Pons (tissue), 1 donor: ENCODE measurements at regions not wholly inside any gene's neighbourhood (a gene's known extent, or its start where the extent isn't known, plus 50 kb on each side); places are given as distances from the start of the nearest gene placed in this dataset.
"Not testable (repeated sequence)": the region's sequence is repeated elsewhere in the genome, so short reads cannot be mapped to it uniquely, and the experiment has no call there.

ENCODE experiments used
- DNase-seq: peaks from one replicate; pipeline ENCODE4 v3.0.0-alpha.2; 2016; ENCODE audit warnings: low spot score

DNA sequence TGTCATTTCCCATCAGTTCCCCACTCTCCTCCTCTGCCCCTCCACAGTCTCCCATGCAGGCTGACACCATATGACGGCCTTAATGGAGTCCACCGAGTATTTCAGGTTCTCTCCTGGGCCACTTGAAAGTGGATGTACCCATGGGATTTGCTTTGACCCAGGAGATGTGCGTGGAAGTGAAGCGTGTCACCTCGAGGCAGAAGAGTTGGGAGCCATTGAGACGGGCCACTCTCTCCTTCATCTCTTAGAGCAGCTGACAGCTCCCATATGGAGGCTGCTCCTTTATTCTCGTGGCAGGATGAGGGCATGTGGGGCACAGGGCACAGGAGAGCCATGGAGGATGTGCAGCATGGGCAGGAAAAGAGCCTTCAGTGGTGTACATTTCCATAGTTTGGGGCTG lies 144.7 kb upstream of the CRYM start:
- not testable (repeated sequence) for DNase-seq

DNA sequence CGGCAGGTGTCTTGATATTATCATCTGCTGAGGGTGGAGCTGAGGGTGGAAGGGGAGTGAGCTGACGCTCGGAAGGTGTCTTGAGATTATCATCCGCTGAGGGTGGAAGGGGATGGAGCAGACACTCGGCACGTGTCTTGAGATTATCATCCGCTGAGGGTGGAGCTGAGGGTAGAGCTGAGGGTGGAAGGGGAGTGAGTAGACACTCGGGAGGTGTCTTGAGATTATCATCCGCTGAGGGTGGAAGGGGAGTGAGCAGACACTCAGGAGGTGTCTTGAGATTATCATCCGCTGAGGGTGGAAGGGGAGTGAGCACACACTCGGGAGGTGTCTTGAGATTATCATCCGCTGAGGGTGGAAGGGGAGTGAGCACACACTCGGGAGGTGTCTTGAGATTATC lies 126.6 kb upstream of the CRYM start:
- not testable (repeated sequence) for DNase-seq

DNA sequence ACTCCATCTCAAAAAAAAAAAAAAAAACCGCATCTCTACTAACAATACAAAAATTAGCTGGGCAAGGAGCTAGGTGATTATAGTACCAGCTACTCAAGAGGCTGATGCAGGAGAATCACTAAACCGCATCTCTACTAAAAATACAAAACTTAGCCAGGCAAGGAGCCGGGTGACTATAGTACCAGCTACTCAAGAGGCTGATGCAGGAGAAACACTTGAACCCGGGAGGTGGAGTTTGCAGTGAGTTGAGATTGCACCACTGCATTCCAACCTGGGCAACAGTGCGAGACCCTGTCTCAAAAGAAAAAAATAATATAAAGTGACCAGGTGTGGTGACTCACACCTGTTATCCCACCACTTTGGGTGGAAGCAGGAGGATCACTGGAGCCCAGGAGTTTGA lies 119.8 kb upstream of the CRYM start:
- not testable (repeated sequence) for DNase-seq

DNA sequence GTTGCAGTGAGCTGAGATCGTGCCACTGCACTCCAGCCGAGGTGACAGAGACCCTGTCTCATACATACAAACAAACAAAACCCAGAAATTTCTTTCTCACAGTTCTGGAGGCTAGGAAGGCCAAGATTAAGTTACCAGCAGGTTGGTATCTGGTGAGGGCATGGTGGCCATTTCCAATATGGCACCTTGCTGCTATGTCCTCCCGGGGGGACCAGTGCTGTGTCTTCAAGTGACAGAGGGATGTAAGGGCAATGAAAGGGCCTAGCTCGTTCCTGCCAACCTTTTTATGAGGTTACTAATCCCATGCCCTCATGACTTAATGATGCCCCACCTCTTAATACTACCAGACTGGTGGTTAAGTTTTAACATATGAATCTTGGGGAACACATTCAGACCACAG lies 118.5 kb upstream of the CRYM start:
- DNase-seq = not testable (repeated sequence)

DNA sequence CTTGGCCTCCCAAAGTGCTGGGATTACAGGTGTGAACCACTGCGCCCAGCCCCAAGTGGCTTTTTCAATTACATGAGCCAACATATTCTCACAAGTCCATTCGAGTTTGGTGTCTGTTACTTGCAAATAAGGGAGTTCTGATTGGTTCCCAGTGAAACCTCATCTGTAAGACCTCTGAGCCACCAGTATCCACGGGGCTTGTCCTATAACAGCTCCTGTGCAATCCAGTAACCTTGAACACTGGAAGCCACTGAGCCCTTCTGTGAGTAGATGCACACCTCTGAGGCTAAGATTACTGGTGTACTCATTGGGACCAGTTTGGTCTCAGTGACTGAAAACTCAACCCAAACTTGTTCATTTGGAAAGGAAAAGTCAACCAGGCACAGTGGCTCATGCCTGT lies 112.5 kb upstream of the CRYM start:
- DNase-seq = not testable (repeated sequence)

DNA sequence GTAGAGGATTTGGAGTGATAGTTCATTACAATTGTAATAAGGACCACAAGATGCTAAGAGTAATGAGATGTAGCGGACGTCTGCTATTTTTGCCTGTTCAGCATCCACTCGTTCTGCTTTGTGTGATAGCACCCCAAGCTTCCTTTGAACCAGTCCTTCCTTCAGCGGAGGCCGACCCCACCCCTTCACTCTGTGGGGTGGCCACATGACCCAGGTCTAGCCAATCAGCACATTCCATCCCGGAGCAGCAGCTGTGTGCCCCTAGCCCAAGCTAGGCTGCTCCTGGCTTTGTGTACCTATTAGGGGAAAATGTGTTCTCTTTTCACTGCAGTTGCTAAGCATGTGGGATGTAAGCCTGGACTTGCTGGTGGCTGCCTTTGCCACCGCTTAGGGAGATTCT lies 111.8 kb upstream of the CRYM start:
- not testable (repeated sequence) for DNase-seq

DNA sequence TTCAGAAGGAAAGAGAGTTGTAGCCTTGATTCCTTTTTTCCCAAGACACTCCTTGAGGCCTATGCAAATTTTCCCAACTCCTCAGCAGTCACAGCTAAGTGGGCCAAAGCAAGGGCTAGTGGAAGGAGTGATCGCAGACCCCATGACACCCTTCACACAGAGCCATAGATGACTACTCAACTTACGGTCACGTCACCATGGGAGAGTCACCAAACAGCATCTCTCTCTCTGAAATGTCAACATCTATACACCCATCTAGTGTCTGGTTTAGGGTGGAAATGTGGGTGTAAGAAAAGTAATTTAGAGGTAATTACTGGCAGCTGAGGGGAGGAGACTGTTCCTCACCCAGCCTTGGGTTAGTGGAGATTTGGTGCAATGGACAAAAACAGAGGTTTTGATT lies 109.7 kb upstream of the CRYM start:
- not testable (repeated sequence) for DNase-seq

DNA sequence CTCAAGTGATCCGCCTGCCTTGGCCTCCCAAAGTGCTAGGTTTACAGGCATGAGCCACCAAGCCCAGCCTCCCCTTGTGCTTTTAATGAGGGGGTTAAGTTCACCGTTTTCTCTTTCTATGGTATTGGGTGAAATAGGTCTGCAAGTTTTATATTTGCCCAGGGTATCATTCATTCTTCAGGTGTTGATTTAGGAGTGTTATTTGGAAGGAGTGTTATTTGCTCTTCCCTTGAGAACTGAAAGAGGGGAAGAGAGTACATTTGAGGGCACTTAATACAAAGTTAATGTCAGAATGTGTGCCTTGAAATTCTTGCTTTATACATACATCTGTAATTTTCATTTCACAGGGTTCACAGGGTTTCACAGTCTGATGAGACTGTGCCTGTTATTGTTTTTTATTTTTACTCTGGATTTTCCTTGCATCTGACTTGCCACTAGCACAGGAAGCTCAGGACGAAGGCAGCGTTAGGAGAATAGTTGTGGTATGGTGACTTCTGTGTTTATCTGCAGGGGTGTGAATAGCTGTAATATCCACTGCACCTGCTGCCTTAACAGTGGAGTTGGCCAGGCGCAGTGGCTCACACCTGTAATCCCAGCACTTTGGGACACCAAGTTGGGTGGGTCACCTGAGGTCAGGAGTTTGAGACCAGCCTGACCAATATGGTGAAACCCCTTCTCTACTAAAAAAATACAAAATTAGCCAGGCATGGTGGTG lies 108.3 kb upstream of the CRYM start:
- not testable (repeated sequence) for DNase-seq

DNA sequence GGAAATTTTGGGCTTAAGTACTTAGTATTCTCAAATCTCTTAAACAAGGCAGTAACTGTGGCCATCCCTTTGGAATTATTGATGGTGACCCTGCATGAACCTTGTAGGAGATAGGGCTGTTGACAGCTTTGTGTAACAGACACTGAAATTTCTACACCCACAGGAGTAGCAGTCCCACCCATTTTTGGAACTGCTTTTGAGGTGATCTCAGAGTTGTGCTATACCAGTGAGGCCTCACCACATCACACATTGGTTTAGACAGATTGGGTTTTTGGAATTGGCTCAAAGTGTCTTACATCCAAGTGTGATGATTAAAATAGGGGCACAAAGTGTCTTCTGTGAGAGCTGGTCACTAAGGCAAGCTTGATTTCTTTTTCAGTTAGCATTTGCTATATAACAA lies 105.6 kb upstream of the CRYM start:
- not testable (repeated sequence) for DNase-seq

DNA sequence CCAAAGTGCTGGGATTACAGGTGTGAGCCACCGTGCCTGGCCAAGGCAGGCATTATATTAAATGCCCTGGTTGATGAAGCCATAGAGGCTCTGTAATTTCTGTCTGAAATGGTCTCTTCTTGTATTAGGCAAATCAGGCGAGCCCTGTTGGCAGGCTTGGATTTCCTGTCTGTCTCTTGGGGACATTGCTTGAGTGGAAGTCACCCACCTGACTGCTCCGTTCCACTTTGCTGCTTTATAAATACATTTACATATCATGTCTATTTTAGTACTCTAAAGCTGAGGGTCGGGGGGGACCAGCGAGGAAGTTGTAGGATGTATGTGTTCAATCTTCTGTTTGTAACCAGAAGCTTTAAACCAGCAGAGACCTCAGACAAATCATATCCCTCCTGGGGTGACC lies 101.6 kb upstream of the CRYM start:
- not testable (repeated sequence) for DNase-seq

DNA sequence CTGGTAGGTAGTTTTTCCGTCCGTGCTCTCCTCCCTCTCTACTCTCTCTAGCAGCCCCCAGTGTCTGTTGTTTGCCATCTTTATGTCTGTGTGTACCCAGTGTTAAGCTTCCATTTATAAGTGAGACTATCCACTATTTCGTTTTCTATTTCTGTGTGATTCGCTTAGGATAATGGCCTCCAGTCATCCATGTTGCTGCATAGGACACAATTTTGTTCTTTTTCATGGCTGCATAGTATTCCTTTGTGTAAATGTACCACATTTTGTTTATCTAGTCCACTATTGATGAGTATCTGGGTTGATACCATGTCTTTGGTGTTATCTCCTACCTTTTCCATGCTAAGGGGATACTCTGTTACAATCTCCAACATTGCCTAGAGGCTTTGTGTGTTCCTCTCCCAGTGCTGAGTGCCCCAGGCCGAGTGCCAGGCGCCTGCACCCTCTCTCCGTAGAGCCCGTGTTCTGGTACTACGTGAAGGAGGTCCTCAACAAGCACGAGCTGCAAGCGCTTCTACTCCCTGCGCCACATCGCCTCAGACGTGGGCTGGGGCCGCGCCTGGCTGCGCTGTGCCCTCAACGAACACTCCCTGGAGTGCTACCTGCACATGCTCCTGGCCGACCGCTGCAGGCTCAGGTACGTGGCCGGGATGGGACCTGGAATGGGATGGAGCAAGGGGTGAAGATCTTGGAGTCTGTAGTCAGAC lies 98.3 kb upstream of the CRYM start:
- DNase-seq = not testable (repeated sequence)

DNA sequence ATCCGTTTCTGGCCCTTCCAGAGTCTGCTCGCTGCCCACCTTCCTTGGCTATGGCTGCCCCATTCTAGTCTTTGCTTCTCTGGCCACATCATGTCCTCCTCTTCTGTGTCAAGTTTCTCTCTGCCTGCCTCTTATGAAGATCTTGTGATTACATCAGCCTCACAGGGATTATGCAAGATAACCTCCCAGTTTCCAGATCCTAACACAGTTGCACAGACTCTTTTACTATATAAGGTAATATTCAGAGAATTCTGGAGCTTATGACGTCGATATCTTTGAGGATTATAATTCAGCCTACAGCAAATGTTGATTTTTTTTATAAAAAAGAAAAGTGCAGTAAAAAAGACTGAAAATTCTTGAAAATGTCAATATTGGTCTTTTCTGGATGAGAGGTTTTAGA lies 97.2 kb upstream of the CRYM start:
- not testable (repeated sequence) for DNase-seq

DNA sequence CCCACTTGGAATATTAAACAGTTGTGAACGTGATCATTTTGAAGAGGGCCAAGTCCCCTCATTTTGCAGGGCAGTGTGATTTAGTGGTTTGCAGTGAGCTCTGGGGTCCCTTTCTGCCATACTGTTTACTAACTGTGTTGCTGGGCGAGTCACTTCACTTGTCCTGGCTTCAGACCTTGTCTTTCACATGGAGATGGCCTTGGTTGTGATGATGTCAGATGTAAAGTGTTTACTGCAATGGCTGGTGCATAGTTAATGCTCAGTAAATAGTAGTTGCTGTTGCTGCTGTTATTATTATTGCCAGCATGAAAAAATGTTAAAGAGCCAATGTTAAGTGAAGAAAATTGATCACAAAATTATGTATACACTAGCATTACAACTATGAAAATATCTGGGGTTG lies 95.4 kb upstream of the CRYM start:
- DNase-seq = not testable (repeated sequence)

DNA sequence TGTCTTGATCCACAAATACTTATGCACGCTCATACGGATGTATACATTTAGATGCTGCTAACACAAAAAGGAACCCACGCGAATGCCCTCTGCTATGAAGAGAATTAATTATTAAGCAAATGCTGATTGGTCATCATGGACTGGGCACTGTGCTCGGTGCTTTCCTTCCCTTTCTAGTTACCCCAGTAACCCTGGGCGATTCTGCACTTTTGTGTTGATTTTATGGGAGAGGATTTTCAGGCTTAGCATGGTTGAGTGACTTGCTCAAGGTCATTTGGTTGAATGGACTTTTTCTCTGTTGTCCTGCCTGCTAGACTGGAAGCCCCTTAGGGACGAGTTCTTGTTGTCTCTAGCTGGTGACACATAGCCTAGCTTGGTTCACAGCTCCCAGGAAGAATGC lies 94.8 kb upstream of the CRYM start:
- not testable (repeated sequence) for DNase-seq

DNA sequence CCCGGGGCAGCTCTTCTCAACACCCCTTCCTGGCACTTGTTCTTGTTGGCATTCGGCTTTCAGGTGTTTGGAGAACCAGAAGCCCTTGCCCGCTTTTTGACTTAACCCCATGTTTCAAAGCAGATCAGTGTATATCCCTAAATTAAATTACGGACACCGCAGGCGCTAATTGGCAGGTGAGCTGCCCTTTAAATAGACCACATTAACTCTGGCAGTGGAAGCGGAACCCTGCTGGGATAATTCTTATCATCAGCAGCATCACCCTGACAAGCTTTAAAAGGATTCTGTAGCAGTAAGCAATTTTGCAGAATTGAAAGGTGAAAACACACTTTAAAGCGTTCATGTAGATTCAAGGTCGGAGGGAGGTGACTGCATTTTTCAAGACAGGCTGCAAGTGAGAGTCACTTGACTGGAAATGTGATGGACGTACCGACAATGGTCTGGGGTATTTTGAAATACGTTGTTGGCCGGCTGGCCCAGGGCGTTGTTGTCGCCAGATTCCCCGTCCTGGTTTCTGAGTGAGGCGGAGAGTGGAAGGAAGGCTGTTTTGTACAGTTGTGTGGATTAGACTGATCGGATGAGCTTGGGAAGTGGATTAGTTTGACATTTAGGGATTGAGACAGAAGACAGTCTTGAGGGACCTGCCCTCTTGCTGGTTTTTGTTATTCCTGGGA lies 94.2 kb upstream of the CRYM start:
- not testable (repeated sequence) for DNase-seq

DNA sequence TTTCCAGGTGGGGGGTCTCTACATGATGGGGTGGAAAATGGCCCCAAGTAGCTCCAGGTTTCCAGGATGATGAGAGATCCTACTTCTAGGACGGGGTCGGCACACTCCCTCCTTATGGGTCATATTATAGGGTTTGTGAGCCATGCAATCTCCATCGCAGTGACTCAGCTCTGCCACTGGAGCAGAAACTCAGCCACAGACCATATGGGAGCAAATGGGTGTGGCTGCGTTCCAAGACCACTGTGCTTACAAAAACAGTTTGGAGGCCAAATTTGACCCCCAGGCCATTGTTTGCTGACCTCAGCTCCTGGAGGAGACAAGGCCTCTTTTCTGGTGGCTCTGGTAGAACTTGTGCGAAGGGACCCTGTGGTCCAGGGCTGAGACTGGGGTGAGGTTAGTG lies 92.7 kb upstream of the CRYM start:
- DNase-seq = not testable (repeated sequence)

DNA sequence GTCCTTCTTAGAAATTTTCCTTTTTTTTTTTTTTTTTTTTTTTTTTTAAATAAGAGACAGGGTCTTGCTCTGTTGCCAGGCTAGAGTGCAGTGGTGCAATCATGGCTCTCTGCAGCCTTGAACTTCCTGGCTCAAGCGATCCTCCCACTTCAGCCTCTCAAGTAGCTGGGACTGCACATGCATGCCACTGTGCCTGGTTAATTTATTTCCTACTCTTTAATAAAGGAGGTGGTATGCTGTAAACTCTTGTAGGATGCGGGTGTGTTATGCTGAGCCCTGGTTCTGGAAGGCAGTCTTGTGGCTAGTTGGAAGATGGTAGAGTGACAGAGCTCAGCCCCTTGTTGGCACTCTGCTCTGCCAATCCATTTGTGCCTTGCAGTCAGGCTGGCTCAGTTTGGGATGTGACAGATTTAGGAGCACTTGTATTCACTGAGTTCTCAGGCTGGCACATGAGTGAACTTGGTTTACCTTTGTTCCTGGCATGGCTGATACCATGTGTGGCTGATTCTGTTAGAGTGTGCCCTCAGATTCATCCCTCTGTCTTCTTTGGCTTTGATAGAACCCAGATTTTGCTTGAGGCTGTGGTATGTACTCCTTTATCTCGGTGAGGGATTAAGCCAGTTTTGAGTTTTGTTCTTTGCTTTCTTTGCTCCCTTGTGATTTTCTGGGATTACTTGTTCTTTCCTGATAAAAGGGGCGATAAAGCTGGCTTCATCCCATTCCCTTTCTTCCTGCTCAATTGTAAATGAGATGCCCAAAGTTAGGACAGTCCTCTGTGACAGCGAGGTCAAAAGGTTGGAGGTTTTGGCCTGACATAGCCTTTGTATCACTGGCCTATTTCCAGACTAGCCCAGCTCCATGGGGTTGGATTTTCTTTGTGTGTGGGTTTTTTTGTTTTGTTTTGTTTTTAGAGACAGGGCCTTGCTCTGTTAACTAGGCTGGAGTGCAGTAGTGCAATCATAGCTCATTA lies 91.2 kb upstream of the CRYM start:
- DNase-seq = not testable (repeated sequence)

DNA sequence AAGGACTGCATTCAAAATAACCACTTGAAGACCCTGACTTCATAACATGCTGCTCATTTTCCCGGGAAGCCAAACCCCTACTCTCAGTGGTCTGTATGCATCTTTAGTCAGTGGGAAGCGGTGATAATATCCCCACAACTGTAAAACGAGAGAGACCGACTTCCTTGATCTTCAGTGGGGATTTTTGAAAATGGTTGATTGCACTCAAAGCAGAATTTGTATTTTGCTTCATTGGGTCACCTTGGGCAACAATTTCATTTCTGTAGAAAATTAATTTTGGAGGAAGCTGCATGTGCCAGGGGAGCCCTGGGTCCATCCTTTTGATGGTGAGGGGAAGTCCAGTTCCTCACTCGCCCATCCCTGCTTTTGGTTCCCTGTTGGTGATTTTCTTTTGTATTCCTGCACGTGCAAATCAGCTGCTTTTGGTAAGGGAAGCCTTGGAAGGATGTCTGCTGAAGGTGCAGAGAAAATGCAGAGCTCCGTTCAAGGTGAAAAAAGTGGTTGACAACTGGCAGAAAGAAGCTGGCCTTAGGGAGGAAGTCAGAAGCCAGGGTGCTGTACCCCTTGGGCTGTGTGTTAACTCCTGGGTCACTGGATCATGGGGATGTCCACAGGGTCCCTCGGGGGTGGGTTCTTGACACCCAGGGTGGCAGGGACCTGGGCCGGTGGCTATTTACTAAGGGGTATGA lies 89.8 kb upstream of the CRYM start:
- not testable (repeated sequence) for DNase-seq

DNA sequence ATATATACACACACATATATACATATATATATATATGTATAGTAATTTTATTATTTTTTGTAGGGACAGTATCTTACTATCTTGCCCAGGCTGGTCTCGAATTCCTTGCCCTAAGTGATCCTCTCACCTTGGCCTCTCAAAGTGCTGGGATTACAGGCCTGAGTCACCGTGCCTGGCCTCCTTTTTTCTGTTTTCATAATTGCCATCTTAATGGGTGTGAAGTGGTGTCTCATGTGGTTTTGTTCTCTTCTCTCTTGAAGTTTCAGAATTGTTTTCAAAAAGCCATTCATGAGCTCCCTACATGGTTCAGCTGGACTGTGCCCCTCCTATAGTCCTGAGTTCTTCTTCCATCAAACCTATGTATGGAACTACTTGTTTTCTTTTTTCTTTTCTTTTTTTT lies 88.9 kb upstream of the CRYM start:
- DNase-seq = not testable (repeated sequence)

DNA sequence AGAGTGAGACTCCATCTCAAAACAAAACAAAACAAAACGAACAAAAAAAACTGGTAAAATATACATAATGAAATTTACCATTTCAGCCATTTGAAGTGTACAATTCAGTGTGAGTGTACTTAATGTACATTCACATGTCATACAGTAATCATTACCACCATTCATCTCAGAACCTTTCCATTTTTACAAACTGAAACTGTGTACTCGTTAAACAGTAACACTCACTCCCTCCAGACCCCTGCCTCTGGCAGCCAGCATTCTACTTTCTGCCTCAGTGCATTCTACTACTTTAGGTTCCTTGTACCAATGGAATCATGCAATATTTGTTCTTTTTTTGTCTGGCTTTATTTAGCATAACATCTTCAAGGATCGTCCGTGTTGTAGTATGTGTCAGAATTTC lies 87.5 kb upstream of the CRYM start:
- DNase-seq = not testable (repeated sequence)

DNA sequence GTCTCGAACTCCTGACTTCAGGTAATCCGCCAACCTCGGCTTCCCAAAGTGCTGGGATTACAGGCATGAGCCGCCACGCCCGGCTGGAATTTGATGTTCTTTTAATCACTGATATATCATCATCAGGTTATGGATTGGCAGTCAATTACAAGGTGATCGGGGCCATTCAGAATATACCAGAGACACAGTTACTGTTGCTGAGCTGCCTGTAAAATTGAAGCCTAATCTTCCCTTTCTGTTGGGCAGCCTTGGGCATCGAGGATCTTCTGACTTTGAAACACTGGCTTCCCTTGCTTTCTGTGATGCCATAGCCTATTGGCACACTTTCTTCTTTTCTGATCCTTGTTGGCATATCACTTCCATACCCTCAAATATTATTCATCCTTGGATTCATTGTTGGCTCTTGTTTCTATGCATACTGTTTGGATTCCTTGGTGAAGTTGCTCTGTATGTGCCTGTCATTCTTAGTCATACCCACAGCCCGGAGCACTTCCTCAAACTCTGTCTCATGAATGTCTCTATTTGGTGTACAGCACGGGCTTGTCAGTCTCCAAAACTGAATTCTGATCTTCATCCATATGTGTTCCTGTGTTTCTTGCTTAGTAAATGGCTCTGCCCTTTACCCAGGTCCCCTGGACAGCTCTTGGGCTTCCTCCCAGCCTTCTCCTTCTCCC lies 85.6 kb upstream of the CRYM start:
- DNase-seq = peak; percentile 10
